Hematopoietic multipotent progenitor cell treated with erythropoietin and hydrocortisone succinate and interleukin-3 and kit ligand, for 6 days (in vitro differentiated cells): ENCODE measurements at regions not wholly inside any gene's neighbourhood (a gene's known extent, or its start where the extent isn't known, plus 50 kb on each side); places are given as distances from the start of the nearest gene placed in this dataset.
"Not testable (repeated sequence)": the region's sequence is repeated elsewhere in the genome, so short reads cannot be mapped to it uniquely, and the experiment has no call there.

Experiments used
- DNase-seq: peaks from one replicate; pipeline ENCODE4 v3.0.0-alpha.2; 2015

DNA sequence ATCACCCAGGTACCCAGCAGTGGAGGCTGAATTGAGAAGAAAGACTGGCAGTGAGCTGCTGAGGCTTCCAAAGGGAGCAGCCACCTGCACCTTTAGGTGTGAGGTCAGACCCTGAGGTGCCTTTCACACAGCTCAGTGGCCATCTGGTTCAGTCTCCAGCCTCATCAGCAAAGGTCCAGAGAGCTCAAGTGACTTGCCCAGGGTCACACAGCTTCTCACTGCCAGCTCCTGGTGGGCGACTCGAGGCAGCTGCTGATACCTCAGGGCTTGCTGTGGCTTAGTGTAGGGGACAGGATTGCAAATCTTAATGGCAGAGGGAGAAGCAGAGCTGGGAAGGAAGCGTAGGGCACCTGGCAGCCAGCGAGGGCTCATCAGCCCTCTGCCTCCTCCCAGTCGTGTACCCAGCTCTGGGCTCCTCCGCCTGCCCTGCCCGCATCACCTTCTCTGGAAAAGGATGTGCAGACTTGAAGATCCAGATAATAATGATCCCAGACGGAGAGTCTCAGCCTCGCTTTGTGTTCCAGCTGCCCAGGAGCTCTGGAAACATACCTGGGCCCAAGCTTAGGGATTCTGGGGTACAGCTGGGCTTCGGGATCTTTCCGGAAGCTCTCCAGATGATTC lies 165.3 kb upstream of the GSE1 start:
- no peak for DNase-seq

DNA sequence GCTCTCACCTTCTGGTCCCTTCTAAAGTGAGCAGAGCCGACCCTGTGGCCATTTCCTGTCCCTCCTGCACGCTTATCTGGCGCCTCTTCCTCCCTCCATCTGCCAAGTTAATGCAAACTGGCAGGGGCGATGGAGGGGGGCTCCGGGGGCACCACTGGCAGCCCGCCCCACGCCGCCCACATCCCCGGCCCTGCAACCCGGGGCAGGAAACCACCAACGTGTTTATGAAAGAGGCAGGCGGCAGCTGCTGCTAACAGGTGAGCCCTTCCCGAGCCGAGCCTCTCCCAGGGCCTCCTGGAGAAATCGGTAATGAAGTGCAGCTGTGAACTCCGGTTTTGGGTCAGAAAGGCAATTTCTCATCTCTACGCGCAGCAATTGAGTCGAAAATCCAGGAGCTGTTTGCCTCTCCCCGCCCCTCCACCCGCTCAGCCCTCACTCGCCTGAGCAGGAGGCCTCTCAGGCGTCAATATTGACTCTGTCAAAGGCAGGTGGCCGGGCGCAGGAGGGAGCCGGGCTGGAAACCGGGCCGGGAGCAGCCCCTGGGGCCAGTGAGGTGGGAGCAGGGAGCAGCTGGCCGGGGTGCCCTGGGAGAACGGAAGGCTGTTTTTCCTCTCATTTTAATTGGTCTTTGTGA lies 164.4 kb upstream of the GSE1 start:
- peak; percentile 45 for DNase-seq

DNA sequence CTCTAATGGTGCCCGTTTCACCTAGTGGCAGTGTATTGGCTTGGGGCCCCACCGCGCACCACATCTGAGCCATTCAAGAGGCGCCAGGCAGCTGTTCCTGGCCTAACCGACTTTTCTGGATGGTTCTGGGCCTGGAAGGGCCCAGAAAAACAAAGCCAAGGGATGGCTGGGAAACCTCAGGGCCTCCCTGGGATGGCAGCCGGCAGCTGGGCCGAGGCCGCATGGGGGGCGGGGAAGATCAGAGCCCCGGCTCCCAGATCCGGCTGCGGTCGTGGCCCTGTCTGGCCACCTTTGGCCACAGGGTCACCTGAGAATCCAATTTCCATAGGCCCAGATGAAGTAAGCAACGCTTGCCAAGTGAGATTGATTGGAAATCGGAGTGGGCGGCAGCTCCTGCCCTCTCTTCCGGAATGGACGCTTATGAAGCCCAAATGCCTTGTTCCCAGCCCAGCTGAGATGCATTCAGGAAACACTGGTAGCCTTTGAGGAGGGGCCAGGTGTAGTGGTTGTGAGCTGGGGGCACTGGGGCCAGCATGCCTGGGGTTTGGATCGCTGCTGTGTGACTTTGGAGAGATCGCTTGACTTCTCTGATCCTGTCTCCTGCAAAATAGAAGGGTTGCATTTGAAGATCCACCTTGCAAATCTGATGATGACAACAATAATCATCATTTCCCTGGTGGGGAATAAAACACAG lies 163.8 kb upstream of the GSE1 start:
- no peak for DNase-seq

DNA sequence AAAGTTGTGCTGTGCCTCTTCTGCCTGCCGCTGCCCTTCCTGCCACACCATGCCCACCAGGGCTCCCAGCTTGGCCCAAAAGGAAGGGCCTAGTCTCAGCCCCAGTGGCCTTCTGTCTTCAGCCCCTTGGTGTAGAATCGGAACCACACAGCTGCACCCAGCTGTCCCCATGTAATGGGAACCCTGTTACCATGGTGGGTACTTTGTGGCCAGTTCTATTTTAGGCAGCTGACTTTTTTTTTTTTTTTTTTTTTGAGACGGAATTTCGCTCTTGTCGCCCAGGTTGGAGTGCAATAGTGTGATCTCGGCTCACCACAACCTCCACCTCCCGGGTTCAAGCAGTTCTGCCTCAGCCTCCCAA lies 163.3 kb upstream of the GSE1 start:
- no peak for DNase-seq

DNA sequence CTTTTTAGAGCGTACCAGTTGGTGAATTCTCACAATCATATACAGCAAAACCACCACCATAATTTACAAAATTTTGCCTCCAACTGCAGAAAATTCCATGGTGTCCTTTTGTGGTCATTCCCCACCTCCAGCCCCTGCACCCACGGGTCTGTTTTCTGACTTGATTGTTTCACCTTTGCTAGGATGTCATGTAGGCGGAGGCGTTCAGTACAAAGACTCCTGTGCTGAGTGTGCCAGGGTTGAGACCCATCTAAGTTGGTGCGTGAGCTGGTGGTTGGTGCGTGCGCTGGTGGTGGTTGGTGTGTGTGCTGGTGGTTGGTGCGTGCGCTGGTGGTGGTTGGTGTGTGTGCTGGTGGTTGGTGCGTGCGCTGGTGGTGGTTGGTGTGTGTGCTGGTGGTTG lies 162.0 kb upstream of the GSE1 start:
- not testable (repeated sequence) for DNase-seq

DNA sequence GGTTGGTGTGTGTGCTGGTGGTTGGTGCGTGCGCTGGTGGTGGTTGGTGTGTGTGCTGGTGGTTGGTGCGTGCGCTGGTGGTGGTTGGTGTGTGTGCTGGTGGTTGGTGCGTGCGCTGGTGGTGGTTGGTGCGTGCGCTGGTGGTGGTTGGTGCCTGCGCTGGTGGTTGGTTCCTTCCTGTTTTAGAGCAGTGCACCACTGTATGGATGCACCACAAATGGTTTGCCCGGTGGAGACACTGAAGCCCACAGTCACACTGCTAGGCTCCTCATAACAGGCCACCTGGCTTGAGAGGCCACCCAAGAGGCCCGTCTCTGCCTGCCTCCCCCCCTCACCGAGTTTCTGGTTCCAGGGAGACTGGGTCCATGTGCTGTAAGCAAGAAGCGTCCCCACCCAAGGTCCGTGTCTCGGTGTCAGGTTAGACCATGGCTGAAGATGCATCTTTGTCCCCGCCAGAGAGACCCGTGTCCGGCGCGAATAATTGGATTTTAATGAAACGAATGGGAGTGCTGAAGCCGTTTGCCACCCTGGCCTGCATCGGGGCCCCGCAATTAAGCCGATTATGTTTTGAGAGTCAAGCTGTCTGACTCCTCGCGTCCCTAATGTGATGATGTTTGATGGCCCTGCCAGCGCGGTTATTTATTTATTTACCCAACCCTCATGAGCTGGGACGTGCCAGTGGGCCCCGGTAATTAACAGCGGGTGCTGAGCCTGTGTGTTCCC lies 161.3 kb upstream of the GSE1 start:
- no peak for DNase-seq

DNA sequence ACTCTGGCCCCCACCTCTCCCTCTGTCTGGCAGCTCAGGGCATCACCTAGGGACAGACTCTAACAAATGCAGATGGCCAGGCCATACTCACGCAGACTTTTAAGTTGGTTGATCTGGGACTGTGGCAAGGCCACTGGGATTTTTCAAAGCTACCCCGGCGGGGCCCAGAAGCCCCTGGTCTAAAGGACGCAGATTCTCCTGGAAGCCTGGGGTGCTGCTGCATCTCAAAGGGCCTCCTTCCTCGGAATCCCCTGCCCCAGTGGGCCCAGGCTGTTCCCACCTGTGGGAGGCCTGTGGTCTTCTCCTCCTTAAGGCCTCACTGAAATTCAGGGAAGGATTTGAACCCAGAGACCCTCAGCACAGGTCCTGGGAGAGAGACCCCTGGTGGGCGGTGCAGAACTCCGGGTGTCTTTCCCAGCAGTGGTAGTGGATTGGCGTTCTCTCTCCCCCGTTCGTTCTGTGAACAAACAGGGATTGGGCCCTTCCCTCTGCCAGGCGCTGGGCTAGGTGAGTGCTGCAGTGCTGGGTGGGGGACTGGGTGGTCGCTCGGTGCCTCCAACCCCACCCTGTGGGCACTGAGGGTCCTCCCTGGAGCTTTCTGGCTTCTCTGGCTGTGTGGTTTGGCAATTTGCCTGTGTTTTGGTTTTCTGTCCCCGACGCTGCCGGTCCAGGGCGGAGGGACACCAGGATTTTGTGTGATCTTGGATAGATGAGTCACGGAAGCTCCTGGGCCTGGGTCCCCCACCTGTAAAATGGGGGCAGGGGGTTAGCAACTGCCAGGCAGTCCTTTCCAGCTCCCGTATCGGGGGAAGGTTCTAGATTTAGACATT lies 160.5 kb upstream of the GSE1 start:
- no peak for DNase-seq

DNA sequence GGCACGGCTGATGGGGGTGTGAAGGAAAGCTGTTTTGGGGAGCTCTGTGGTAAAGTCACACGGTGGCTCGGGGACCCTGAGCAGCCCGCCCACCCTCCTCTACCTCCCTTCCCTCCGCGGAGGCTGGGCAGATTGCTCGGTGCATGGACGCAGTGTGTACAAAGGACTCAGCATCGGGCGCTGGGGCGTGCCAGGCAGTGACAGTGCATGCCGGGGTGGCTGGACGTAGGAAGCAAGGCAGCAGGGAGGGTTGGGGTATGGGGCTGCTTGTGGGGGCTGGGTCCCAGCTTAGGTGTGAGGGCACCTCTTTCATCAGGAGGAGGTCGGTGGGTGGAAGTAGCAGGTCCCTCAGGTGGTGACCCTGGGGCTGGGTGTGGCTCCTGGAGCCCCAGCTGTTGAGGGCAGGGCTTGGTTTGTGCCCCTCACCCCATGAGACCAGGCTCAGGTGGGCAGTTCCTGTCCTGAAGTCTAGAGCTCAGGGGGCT lies 159.9 kb upstream of the GSE1 start:
- no peak for DNase-seq

DNA sequence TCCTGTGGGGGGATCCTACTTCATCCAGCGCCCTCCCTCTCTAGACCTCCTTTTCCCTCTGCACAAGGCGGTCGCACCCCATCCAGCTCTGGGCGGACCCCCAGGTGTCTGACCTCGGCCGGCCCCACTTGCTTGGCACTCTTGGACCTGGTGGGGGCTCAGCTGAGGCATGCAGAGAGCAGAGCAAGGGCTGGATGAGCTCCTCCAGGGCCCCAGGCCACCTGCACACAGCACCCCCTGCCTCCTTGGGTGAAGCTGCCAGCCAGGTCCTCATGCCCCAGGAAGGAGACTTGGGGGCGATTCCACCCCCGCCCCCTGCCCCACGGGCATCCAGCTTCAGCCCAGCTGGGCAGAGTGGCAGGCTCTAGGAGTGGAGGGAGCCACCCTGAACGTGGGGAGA lies 159.4 kb upstream of the GSE1 start:
- no peak for DNase-seq

DNA sequence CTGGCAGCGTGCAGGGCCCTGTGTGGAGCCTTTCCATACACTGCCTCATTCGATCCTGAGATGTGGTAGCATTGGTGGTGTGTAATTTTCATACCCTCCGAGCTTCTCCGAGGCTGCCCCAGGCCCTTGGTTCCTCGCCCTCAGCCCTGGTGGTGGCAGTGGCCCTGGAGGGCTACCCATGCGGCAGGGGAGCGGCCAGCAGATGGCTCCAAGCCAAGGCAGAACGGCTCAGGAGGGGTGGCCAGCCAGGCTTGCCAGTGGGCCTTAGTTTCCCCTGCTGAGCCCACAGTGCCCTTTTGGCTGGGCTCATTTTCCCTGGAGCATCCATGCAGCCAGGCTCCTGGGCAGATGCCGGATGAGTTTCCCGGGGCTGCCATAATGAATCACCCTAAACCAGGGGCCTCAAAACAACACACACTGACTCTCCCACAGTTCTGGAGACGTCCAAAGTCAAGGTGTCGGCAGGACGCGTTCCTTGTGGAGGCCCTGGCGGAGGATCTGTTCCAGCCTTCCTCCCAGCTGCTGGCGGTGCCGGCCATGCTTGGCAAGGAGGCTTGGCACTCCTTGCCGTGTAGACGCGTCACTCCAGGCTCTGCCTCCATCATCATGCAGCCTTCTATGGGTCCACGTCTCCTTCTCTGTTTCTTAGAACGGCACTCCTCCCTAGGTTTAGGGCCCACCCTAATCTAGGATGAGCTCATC lies 158.8 kb upstream of the GSE1 start:
- no peak for DNase-seq

DNA sequence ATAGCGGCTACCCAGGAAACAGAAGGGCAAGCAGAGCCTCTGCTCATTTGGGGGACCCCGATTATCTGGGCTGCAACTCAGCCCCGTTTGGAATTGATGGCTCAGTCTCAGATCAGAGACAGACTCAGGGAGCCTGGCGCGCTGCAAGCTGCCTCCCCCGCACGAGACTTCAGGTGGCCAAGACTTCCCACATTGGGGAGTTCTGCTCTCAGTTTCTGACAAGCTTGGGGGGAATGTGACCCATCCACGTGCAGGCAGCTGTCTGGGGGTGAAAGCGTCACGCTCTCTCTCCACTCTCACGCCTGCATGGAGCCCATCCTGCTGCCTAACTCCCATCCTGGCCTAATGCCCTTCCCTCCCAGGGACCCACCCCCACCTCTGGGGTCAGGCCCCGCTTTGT lies 157.6 kb upstream of the GSE1 start:
- no peak for DNase-seq

DNA sequence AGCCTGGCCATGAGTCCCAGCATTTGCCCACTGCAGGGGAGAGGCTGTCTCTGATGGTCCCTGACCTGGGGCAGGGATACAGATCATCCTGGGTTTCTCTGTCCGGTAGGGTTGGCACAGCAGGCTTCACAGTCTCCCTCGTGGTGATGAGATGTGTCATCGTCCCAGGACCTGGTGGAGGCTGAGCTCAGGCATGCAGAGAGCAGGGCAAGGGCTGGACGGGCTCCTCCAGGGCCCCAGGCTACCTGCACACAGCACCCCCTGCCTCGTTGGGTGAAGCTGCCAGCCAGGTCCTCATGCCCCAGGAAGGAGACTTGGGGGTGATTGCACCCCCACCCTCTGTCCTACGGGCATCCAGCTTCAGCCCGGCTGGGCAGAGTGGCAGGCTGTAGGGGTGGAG lies 155.8 kb upstream of the GSE1 start:
- no peak for DNase-seq

DNA sequence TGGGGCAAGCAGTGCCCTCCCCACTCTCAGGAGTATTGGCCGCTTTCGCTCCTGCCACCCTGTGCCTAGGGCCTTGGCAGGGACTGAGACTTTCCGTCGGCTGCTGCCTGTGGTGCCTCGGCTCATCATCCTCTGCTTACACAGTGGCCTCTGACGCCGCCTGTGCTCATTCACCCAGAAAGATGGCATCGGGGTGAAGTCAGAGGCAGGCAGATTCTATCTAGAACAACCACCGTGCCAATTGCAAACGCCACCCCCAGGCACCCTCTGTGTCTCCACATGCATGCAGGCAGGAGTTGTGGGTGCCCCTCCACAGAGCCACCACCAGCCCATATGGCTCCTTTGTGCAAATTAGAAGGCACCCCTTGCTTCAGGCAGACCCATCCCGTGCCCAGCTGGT lies 154.2 kb upstream of the GSE1 start:
- DNase-seq, result no peak

DNA sequence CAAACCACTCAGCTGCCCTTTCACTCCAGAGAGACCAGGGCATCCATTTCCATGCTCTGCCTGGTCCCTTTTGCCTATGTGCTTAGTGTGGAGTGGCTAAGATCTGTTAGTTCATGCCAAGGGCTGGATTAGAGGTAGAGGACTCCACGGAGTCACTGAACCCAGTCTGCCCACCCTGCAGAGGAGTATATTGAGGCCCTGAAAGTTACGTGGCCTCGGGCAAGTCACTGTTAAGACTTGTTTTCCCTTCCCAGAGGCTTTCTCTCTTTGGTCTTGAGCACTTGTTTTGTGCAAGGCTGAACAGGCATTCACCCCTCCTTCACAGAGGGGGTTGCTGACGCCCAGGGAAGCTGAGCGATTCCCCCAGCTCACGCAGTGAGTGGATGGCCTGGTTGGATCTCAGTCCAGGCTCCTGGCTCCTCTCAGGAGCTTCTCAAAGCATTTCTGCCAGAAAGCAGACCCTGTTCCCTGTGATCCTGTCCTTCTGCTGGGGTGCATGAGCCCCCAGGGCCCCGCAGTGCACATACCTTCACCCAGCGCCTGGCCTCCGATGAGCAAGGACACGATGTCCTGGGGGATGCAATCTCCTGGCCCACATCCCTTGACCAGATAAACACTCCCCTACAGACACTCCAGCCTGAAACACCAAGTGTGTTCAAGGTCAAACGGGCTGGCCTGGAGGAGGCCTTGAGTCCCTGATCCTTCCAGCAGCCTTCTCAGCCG lies 153.4 kb upstream of the GSE1 start:
- no peak for DNase-seq

DNA sequence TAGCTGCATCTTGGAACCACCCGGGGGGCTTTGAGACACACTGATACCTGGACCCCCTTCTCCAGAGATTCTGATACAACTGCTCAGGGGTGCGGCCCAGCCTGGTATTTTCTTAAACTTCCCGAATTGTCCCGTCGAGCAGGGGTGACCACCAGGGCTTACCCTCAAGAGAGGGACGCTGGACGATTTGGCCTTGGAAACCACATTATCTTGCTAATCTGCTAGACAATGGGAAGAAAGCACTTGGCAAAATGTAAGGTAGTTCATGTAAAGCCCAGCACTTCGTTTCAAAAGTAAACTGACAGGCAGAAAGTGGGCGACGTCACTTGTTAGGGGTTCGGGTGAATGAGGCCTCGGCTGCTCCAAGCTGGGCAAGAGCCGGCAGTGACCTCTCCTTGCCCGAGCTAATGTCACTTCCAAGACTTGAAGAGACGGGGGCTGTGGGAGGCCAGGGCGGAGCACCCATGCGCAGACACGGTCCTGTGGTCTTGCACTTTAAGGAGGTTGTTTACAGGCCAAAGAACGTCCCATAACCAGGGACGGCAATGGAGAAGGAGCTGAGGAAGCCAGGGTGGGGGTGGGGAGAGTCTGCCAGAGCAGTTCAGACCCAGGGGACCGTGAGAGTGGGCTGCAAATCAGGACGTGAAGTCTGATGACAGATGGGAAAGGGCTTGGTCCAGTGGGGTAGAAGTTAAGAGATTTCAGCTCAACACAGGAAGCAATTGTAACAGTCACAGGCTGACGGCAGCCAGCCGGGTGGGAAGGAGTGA lies 152.7 kb upstream of the GSE1 start:
- no peak for DNase-seq

DNA sequence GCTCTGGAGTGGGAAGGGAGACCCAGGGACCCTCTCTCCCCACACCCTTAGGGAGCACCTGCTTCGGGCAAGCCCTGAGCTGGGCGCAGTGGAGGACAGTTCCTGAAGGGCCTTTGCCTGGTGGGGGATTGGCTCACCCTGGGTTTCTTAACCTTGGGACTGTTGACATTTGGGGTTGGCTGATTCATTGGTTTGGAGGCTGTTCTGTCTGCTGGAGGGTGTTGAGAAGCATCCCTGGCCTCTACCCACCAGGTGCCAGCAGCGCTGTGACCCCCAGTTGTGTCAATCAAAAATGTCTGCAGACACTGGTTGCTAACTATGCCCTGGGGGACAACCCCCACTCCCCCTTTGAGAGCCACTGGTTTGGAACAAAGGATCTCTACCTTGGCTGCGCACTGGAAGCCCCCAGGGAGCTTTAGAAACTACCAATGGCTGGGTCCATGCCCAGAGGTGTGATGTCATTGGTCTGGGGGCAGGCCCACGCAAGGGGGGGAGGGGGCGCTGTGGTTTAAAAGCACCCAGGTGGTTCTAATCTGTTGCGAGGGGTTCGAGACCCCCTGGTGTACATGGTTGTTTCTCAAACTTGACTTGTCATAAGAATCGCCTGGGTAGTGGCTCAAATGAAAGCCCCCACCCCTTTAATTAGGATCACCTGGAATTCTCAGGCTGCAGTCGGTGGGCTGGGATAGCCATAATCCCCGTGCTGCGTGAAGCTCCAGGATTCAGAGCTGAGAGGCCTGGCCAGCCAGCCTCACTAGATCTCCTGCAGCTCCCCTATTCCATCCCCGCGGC lies 151.9 kb upstream of the GSE1 start:
- no peak for DNase-seq

DNA sequence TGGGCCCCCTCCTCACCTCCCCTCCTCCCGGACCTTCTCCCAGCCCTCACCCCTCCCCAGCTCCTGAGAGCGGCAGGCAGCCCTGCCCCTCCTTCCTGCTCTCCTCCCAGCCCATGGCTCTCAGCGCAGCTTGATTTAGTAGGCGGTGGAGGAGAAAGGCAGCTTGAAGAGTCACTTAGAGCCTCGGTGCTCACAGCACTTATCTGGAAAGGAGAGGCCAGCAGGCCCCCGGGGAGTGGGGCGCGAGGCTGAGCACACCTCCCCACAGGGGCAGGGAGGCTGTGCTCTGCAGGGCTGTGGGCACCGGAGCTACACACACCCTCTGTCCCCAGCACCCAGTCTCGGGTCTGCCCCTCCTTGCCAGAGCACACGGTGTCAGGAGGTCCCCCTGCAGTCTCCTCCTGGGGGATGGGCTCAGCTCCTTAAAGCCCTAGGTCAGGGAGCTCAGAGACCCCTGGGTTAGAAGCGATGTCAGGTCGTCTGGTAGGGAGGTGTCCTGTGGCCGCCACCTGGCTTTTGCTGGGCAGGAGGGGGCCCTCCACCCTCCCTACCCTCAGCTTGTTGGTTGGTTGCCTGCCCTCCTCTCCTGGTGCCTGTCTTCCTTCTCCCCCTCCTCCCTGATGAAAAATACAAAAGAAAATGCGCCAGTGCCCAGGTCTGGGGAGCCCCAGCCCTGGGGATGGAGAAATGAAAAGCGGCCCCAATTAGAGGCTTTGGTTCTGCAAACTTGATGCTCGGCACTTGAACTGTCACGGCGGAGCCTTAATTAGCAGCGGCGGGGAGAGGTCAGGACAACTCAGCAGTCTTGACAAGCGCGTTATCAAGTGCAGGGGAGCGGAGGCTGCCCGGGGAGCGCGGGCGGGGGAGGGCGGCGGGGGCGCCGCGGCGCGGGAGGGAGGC lies 151.1 kb upstream of the GSE1 start:
- peak; percentile 91 for DNase-seq

DNA sequence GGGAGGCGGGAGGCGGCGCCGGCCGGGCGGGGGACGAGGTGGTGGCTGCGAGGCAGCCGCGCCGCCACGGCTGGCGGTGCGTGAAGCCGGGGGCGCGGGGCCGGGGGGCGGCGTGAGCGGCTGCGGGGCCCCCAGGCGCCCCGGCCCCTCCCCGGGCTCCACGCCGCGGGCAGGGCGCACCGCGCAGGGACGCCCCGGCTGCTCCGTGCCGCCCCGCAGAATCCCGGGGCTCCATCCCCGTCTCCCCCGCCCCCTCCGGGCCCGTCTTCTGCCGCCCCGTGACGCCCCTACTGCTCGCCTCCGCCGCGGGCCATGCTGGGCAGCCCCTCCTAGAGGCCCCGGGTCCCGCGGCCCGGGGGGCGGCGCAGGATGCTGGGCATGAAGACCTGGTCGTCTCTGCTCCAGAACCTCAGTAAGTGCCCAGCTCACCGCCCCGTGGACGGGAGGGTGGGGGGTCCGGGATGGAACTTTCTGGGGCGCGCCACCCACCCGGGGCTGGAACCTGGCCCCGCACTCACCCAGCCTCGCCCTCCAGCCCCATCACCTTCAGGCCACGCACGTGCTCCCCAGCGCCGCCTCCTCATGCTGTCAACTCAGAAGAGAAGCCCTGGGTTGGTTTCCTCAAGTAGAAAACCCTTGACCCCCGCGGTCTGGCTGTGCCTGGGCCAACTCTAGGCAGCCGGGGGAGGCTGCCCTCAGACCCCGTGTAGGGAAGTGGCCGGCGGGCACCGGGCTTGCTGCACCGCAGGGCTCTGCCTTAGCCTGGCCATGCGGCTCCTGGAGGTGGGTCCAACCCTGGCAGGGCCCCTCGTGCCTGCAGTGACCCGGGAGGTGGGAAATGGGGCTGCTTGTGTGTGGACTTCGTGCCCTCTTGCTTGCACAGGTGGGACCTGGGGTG lies 150.2 kb upstream of the GSE1 start:
- DNase-seq, result no peak
